GM18498 (cell line): ENCODE measurements at regions not wholly inside any gene's neighbourhood (a gene's known extent, or its start where the extent isn't known, plus 50 kb on each side); places are given as distances from the start of the nearest gene placed in this dataset.
"Not testable (repeated sequence)": the region's sequence is repeated elsewhere in the genome, so short reads cannot be mapped to it uniquely, and the experiment has no call there.

Source experiments
- ATAC-seq: cut with Tn5 transposase; IDR thresholded peaks from one replicate; pipeline ENCODE4 v1.9.1; 2021; ENCODE audit warnings: mild to moderate bottlenecking, moderate library complexity; ENCODE audit not compliant: unreplicated experiment

DNA sequence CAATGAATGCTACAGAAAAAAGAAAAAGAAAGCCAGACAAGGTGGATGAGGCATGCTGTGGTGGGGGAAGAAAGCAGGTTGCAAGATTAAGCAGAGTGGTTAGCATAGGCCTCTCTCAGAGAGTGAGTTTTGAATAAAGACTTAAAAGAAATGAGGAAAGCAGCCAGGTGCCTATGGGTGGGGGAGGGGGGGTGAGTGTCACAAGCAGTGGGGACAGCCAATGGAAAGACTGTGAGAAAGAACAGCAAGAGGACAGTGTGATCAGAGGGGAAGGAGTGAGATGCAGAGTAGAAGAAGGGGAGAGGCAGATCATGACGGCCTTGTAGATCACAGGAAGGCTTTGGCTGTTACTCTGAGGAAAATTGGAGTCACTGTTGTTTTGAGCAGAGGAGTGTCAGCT, 162.5 kb downstream of the SOX3 start:
- no peak for ATAC-seq

DNA sequence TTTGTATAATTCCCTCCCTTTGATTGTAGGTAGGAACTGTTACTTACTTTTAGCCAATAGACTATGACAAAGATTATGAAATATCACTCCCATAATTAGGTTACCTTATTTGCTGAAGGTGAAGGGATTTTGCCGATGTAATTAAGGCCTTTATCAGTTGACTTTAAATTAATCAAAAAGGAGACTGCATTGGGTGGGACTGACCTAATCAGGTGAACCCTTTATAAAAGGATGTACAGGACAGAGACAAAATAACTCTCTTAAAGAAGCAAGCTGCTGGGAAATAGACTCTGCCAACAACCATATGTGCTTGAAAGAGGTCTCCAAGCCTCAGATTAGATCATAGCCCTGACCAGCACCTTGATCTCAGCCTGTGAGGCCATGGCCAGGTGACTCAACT, 167.6 kb downstream of the SOX3 start:
- no peak for ATAC-seq

DNA sequence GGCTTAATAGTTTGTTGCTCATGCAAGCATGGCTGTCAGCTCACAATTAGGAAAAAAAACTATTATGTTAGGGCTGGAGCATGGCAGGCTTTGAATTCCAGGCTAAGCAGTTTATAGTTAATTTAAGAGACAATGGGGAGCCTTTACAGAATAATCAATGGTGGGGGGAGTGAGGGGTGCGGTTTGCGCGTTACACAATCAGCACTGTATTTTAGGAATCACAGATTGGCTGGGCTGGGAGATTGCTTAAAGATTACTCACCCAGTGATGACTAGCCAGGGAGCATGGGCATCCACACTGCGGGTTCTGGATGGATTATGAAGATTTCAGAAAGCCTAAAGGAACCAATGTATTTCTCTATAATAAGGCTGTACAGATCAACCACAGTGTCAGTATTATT, 186.6 kb downstream of the SOX3 start:
- ATAC-seq, result no peak

DNA sequence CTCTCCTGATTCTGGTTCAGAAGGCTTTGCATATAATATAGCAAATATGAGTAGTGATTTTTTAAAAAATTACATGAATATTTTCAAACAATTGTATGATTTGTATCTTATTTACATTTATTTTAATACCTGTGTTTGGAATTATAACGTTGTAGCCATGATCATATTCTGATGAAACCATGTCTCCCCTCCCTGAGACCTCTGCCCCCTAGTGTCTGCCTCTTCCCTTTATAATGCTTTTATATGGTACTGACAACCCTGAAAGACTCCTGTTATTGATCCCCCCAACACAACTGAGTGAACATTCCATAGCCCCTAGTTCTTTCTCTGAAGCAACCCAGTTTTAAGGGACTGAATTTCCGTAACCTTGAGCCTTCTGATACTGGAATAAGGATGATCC, 187.4 kb downstream of the SOX3 start:
- no peak for ATAC-seq

DNA sequence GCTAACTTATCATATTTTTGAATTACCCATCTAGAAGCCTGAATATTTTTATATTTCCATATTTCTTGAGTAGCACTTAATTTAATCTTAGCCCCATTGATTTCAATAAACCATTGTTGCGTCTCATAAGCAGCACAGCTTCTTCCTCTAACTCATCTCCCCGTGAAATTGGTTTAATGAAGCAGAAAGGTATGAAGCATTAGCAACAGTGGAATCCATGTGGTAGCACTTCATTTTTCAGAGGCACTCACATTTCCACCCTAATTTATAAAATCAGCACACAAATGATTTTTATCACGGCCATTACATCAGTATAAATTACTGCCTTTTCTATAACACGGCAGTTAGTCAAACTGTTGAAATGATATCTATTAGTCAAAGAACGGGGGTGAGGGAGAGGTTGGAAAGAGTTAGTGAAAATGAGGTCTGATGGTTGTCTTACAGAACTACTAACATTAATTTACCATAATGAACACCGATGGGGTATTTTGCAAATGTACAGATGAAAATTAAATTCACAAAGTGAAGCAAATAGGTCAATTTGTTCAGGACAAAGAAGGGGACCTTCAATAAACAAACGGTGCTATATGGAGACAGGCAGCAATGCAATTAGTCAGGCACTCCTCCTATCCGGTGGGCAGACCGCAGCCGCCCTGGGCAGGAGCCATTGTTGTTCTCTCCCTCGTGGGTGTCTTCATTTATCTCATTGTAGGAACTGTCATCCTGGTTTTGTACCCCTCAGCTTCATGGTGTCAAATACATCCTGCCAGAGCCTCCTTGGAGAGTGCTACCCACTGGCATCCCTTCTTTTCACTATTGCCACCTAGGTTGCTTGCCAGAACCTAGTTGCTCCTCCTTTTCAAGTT, 205.7 kb downstream of the SOX3 start:
- no peak for ATAC-seq

DNA sequence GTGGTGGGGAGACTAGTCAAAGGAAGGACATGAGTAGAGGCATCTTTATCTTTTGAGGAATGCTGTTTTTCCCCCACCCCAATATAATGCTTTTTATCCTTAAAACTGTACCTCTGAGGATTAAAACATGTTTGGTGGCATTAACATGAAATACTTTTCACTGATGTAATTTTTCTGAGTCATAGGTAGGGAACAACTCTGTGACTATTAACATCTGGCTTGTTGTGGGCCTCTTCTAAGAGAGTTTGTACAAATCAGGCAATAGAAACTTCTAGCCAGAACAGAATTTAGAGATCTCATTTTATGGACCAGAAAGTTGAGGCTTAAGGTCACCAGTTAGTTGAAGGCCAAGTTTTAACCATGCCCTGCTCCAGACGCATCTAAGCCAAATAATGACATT, 207.6 kb downstream of the SOX3 start:
- no peak for ATAC-seq

DNA sequence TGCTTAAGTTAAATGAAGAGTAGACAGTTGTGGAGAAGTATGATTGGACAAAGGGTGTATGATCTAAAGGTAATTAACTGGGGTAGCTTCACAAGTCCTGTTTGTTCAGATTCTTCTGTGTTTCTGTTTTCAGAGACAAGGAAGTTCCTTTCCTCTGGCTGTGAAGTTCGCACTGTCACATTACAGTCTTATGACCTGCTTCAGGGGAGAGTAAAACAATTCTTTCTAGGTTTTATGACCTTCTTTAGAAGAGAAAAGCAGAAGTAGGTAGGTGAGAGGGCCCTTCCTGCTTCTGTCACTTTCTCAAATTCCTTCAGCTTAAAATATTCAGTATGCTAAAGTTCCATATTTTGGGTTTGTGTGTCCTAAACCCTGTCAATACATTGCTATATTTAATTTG, 211.9 kb downstream of the SOX3 start:
- ATAC-seq, result no peak

DNA sequence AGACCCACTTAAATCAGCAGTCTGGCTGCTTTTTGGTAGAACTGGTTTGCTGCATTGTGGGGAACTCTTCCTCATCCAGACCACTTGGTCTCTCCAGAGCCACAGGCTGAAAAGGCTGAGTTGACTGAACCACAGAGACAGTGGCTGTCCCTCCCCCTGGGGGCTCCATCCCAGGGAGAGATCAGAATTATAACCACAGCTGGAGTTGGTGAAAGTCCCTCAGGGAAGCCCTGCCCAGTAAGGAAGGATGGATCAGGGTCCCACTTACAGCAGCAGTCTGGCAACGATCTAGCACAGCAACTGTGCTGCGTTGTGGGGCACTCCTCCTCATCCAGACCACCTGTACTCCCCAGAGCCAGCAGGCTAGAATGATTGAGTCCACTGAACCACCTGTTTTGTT, 212.7 kb downstream of the SOX3 start:
- no peak for ATAC-seq

DNA sequence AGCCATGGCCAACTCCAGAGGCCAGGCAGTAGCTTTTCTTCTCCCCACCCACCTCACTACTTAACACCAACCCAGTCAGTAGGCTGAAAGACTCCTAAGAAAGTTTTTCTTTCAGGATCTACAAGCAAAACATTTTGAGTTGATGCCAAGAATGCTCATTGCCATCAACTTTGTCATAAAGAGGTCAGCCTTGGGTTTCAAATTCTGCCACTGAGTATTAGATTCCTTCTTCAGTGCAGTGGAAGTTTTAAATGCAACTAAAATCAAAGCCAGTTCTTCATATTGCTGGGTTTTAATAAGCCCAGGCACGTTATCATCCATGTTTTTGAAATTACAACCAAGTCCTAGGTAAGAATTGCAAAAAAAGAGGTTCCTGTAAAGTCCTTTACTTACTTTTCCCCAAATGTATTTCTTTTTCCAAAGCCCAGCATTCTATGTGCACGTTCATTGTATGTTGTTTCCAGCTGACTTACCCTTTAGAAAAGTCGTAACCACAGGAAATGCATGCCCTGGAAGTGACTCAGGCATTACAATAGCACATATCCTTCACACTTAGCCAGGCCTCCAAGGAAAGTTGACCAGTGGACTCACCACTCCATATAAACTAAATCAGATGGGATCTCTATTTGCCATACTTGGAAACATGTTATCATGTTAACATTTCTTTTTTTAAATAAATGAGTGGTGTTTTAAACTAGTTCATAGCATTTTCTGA, 229.9 kb downstream of the SOX3 start:
- no peak for ATAC-seq

DNA sequence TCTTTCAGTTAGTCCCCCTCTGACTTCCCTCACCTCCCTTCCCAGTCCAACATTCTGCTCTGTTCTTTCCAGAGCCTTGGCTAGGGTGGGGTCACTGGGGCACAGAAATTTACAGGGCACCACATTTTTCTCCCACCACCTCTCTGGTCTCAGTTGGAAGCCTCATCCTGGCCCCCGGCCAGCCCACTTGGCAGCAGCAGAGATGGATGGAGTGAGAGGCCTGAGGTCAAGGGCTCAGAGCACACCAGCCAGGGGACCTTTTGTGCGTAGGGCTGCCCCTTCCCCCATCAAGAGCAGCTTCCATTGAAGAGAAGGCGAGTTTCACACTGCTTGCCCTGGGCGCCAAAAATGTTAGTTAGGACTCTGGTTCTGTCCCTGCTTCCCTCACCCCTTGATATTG, 230.9 kb downstream of the SOX3 start:
- ATAC-seq, result no peak

DNA sequence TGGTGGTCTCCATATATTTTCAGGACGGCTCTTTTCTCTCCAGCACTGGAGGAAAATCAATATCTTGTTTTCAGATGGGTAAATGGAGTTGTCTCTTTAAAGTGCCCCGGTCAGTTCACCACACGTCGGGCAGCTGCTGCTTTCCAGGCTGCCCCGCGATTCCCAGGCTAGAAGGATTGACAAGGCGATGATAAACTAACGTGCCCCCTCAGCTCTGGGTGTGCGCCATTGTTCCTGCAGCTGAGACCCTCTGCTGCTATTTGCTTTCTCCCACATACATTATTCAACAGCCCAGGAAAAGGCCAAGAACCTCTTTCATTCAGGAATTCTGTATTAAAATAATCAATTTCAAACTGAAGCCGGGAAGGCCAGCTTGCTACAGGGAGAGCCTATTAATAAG, 254.5 kb downstream of the SOX3 start:
- ATAC-seq, result no peak

DNA sequence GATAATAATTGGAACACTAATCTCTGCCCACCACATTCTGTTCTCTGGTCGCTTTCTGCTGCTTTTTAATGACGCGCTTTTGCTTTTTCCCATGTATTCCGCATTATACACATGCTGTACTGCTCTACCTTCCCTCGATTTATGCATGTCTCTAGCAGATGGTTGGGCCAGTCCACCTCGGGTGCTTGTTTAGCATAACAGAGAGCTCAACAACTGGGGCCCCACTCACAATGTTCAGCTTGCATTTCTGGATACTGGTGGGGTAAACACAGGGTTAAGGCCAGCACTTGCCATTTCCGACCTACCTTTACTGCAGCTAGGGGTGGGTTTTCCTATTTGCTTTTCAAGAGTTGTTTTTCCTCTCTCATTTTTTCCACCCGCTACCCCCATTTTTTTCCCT, 255.8 kb downstream of the SOX3 start:
- ATAC-seq, result no peak

DNA sequence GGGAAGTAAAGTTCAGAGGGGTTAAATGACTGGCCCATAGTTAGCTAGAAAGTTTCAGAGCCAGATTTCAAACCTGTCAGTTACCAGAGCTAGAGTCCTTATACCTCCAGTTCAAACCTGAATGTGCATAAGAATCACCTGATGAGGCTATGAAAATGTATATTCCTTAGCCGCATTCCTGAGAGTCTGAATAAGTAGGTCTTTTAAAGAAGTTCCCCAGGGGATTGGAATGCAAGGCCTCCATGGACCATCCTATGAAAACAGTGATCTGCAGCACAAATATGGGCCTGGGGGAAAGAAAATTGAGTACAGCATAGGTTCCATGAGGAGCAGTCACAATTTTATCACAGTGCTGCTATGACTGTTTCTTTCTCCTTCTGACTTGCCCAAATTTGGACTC, 263.9 kb upstream of the CXorf66 start:
- no peak for ATAC-seq

DNA sequence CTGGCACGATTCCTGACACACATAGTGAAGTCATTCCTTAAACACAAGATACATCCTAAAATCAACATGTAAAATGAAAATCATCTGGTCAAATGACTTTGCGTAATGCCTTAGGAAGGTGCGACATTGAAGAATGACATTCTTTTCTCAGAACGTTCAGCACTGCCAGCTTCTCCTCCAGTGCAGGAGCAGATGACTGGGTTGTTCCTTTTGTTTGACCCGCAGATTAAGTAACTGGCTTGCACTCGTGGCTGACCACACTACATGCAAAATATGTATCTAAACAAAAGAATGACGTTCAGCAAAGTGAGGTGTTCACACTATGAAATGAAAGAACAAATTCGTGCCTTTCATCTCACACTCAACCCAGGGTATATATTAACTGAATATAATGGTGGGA, 260.7 kb upstream of the CXorf66 start:
- not testable (repeated sequence) for ATAC-seq

DNA sequence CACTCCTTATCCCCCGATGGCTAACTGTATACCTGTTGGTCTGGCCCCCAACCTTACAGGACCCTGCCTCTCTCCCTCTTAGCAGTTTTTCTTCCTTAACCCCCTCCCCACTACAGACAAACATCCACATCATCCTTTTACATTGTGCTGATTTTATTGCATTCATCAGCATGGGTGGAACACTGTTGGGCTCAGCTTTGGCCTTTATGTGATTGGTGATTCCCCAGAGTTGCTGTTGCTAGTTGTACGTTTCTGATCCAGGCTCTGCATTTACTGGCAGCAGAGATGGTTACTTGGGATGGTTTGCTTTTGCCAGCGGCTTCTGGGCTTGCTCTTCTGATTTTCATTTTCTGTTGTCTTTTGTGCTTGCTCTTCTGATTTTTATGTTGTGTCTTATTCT, 250.6 kb upstream of the CXorf66 start:
- not testable (repeated sequence) for ATAC-seq

DNA sequence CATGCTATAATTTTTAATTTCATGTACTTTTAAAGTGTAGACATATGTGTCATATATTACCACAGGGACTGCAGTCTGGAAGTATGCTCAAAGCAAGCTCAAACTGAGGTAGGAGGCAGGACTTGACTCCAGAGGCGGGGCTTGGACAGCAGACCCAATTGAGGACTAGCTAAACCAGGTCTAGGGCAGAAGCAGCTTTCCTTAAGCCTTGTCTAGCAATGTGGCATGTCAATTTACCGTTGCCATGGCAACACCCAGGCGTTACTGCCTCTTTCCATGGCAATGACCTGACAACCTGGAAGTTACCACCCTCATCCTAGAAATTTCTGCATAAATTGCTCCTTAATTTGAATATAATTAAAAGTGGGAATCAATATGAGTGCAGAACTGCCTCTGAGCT, 249.2 kb upstream of the CXorf66 start:
- ATAC-seq, result not testable (repeated sequence)

DNA sequence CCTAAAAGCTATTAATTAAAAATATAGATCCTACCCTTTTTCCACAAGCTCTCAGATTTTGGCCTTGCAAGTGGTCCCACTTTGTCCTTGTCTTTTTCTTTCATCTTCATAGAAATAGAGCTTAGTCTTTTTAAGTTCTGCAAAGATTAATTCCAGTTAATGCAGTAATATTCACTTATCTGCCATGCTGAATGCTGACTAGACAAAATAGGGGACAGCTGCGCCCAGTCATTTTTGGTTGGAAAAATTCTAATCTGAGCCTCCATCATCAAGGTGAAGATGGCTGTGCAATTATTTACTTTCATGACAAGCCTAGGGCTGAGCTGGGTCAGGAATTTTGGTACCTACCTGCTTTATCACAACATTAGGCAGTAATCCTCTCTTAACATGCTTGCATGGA, 241.3 kb upstream of the CXorf66 start:
- no peak for ATAC-seq

DNA sequence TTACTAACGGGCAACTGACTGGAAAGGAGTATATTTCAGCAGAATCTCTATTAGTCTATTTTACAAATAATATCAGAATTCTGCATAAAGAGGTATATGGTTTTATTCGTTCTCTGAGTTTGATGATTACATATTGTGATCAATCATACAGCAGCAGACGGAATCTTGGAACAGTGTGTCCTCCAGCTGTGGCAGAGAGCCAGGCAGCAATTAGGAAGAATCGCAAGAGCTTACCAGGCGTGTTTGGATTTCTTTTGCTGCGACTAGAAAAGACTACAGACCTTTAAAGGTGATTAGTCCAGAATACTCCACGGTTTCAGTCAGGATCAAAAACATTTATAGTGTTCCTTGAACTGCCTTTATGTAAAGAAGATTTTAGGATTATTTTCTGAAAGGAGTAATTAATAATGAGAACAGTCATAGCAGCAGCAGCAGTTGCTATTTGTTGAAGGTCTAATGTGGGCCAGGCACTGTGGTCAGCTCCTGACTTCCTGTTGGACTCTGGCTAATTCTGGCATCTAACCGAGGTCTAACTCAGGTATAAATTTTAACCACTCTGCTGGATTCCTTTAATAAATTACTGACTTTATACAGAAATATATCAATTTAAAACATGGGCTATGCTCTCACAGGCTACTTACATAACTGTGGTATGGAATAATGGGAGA, 225.3 kb upstream of the CXorf66 start:
- no peak for ATAC-seq

DNA sequence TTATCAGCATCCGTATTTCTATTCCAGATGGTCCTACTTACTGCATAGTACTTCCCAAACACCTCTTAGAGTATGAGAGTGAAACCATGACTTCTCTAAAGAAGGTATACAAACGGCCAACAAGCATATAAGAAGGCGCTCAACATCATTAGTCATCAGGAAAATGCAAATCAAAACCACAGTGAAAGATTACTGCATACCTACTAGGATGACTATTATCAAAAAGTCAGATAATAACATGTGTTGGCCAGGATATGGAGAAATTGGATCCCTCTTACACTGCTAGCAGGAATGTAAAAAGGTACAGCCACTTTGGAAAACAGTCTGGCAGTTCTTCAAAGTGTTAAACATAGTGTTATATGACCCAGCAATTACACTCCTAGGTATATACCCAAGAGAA, 215.3 kb upstream of the CXorf66 start:
- ATAC-seq, result no peak

DNA sequence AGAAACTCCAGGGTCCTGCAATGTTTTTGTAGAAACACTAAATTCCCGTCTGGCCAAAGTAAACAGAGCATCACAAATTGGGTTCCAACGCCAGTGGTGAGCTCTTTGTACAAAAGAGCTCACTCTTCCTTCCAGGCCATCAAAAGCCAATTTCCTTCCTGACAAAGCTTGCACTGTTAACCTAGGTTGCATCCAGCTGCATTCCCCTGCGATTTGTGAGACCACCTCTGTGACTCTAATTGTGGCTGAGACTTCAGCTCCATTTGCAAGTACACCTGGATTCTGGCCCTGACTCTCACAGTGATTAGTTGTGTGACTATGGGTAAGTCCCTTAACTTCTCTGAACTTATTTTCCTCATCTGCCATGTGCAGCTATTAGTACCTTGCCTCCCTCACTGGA, 212.5 kb upstream of the CXorf66 start:
- ATAC-seq, result no peak

DNA sequence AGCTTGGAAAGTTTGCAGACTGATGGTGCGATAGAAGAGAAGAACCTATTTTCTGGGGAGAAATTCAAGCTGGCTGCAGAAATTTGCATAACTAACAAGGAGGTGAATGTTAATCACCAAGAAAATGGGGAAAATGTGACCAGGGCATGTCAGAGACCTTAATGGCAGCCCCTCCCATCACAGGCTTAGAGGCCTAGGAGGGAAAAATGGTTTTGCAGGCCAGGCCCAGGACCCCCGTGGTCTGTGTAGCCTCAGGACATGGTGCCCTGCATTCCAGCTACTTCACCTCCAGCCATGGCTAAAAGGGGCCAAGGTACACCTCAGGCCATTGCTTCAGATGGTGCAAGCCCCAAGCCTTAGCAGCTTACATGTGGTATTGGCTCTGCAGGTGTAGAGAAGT, 207.1 kb upstream of the CXorf66 start:
- ATAC-seq, result no peak

DNA sequence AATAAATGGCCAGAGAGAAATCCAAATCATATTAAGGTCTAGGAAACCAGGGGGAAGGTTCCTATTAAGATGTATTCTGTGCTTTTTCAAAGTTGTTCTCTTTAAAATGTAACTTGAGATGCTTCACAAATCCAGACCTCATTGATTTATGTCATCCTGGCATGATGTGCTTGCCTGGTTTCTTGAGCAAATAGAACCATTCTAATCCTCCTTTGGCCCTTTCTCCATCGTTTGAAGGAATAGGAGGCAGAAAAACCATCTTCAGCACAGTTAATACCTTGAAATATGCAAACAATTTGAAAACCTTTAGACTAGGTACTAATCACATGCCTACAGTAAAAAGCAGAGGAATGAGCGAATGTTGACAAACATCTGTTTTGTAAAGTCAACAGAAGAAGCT, 202.2 kb upstream of the CXorf66 start:
- ATAC-seq, result no peak
